HG03039 (cell line): ENCODE measurements at regions not wholly inside any gene's neighbourhood (a gene's known extent, or its start where the extent isn't known, plus 50 kb on each side); places are given as distances from the start of the nearest gene placed in this dataset.

Experiments
- ATAC-seq: cut with Tn5 transposase; IDR thresholded peaks from one replicate; pipeline ENCODE4 v1.9.1; 2021; ENCODE audit warnings: mild to moderate bottlenecking, moderate library complexity; ENCODE audit not compliant: unreplicated experiment

- ATAC-seq = no peak
Measured at GRCh38 chr15:66941791-66942190, 123.6 kb upstream of the SMAD3 start.

- ATAC-seq = no peak
Measured at GRCh38 chr15:66942649-66943390, 122.6 kb upstream of the SMAD3 start.

- no peak for ATAC-seq
Measured at GRCh38 chr15:66943456-66944095, 121.8 kb upstream of the SMAD3 start.

GRCh38 chr15:66944121-66944520 is 121.3 kb upstream of the SMAD3 start:
- ATAC-seq = no peak

- ATAC-seq = no peak
Measured at GRCh38 chr15:66945286-66945685, 120.1 kb upstream of the SMAD3 start.

- ATAC-seq = no peak
Measured at GRCh38 chr15:66945842-66946241, 119.6 kb upstream of the SMAD3 start.

- no peak for ATAC-seq
Measured at GRCh38 chr15:66946578-66947164, 118.7 kb upstream of the SMAD3 start.

- no peak for ATAC-seq
Measured at GRCh38 chr15:66947471-66947870, 117.9 kb upstream of the SMAD3 start.

- no peak for ATAC-seq
Measured at GRCh38 chr15:66948294-66948693, 117.1 kb upstream of the SMAD3 start.

- no peak for ATAC-seq
Measured at GRCh38 chr15:66950114-66950513, 115.3 kb upstream of the SMAD3 start.

GRCh38 chr15:66951531-66952320 is 113.7 kb upstream of the SMAD3 start:
- no peak for ATAC-seq

- ATAC-seq = no peak
Measured at GRCh38 chr15:66952756-66953522, 112.5 kb upstream of the SMAD3 start.

GRCh38 chr15:66953523-66954229 is 111.7 kb upstream of the SMAD3 start:
- no peak for ATAC-seq

GRCh38 chr15:66954601-66955000 is 110.8 kb upstream of the SMAD3 start:
- ATAC-seq = no peak

- ATAC-seq = no peak
Measured at GRCh38 chr15:66955001-66955516, 110.3 kb upstream of the SMAD3 start.

- ATAC-seq = no peak
Measured at GRCh38 chr15:66955871-66956585, 109.4 kb upstream of the SMAD3 start.

GRCh38 chr15:66956672-66957430 is 108.6 kb upstream of the SMAD3 start:
- no peak for ATAC-seq

- no peak for ATAC-seq
Measured at GRCh38 chr15:66957431-66957720, 108.0 kb upstream of the SMAD3 start.

- no peak for ATAC-seq
Measured at GRCh38 chr15:66959066-66959465, 106.3 kb upstream of the SMAD3 start.
